G401.6 (cell line): ENCODE measurements at regions not wholly inside any gene's neighbourhood (a gene's known extent, or its start where the extent isn't known, plus 50 kb on each side); places are given as distances from the start of the nearest gene placed in this dataset.

Experiments used
- FAIRE-seq: peaks from 2 replicates; lab custom pipeline; 2012; peaks lifted over from hg19 to GRCh38; lab: Jason Lieb, UNC

- FAIRE-seq = no peak
Observed at GRCh38 chr2:56709181-56709580, 525.4 kb downstream of the CCDC85A start.

GRCh38 chr2:56713161-56713676 lies 529.4 kb downstream of the CCDC85A start:
- no peak for FAIRE-seq

GRCh38 chr2:56713978-56714377 lies 530.2 kb downstream of the CCDC85A start:
- FAIRE-seq = no peak

GRCh38 chr2:56714400-56714799 lies 530.6 kb downstream of the CCDC85A start:
- no peak for FAIRE-seq

- FAIRE-seq = no peak
Observed at GRCh38 chr2:56715683-56716082, 531.9 kb downstream of the CCDC85A start.

- no peak for FAIRE-seq
Observed at GRCh38 chr2:56718413-56718812, 534.6 kb downstream of the CCDC85A start.

- no peak for FAIRE-seq
Observed at GRCh38 chr2:56729212-56729611, 545.4 kb downstream of the CCDC85A start.

GRCh38 chr2:56732946-56733345 lies 549.2 kb downstream of the CCDC85A start:
- no peak for FAIRE-seq

GRCh38 chr2:56739413-56739812 lies 555.6 kb downstream of the CCDC85A start:
- FAIRE-seq = no peak

GRCh38 chr2:56741601-56742102 lies 557.9 kb downstream of the CCDC85A start:
- no peak for FAIRE-seq

GRCh38 chr2:56743807-56744206 lies 560.0 kb downstream of the CCDC85A start:
- no peak for FAIRE-seq

- peak; percentile 79 for FAIRE-seq
Observed at GRCh38 chr2:56749152-56749752, 565.5 kb downstream of the CCDC85A start.

- no peak for FAIRE-seq
Observed at GRCh38 chr2:56753182-56753581, 569.4 kb downstream of the CCDC85A start.

- FAIRE-seq = no peak
Observed at GRCh38 chr2:56754066-56754615, 570.4 kb downstream of the CCDC85A start.

GRCh38 chr2:56754627-56755026 lies 570.8 kb downstream of the CCDC85A start:
- no peak for FAIRE-seq

GRCh38 chr2:56757884-56758545 lies 574.2 kb downstream of the CCDC85A start:
- no peak for FAIRE-seq

- no peak for FAIRE-seq
Observed at GRCh38 chr2:56763683-56764082, 579.9 kb downstream of the CCDC85A start.

- FAIRE-seq = no peak
Observed at GRCh38 chr2:56768973-56769372, 585.2 kb downstream of the CCDC85A start.

GRCh38 chr2:56770490-56770889 lies 586.7 kb downstream of the CCDC85A start:
- no peak for FAIRE-seq

GRCh38 chr2:56784046-56784445 lies 600.3 kb downstream of the CCDC85A start:
- FAIRE-seq = no peak

- no peak for FAIRE-seq
Observed at GRCh38 chr2:56801214-56801613, 617.4 kb downstream of the CCDC85A start.

GRCh38 chr2:56801770-56802169 lies 618.0 kb downstream of the CCDC85A start:
- FAIRE-seq = no peak

GRCh38 chr2:56803596-56803995 lies 619.8 kb downstream of the CCDC85A start:
- FAIRE-seq = no peak

GRCh38 chr2:56806924-56807323 lies 623.1 kb downstream of the CCDC85A start:
- FAIRE-seq = no peak
